PC-9 (cell line): ENCODE measurements at regions not wholly inside any gene's neighbourhood (a gene's known extent, or its start where the extent isn't known, plus 50 kb on each side); places are given as distances from the start of the nearest gene placed in this dataset.

Experiments used
- BruUV-seq: library from RNA; stranded (reverse); fragments of 400-500 nt; replicated peaks from 2 replicates; lab custom pipeline; 2021; lab: Mats Ljungman, UMichigan
- CTCF ChIA-PET: fragments of 300-600 bp; sonication (Branson Sonifier 250); formaldehyde crosslinking; loops from one replicate; lab custom pipeline; 2022; ENCODE audit warnings: antibody characterized with exemption; lab: Charles Lee
- POLR2A ChIA-PET: fragments of 300-600 bp; sonication (Branson Sonifier 250); formaldehyde crosslinking; loops from one replicate; lab custom pipeline; 2022; ENCODE audit warnings: antibody characterized with exemption; ENCODE audit not compliant: unreplicated experiment; lab: Charles Lee
- DNase-seq, 2 experiments: peaks; one replicate each; pipeline versions ENCODE4 v3.0.0 to v3.0.0-alpha.2; 2015 to 2022; ENCODE audit warnings: mixed read lengths in 1 of 2
- H2AFZ ChIP-seq: fragments of 200-600 bp; sonication (generic); 2 replicates; pipeline ENCODE4 v1.8.1; 2017; ENCODE audit warnings: antibody characterized with exemption
- H3F3A ChIP-seq: fragments of 200-600 bp; sonication (generic); 2 replicates; pipeline ENCODE4 v1.8.1; 2017; ENCODE audit warnings: antibody characterized with exemption, mild to moderate bottlenecking, low read depth; ENCODE audit not compliant: insufficient read depth
- H3K27ac ChIP-seq: fragments of 200-600 bp; sonication (generic); 2 replicates; pipeline ENCODE4 v1.6.1; 2016; ENCODE audit warnings: mixed run types
- H3K27me3 ChIP-seq: fragments of 200-600 bp; sonication (generic); 2 replicates; pipeline ENCODE4 v1.6.1; 2016; ENCODE audit warnings: low read depth, mixed run types; ENCODE audit not compliant: insufficient read depth
- H3K36me3 ChIP-seq: fragments of 200-600 bp; sonication (generic); 2 replicates; pipeline ENCODE4 v1.6.1; 2016; ENCODE audit warnings: low read depth, mixed run types
- H3K4me1 ChIP-seq: fragments of 200-600 bp; sonication (generic); replicated peaks from 2 replicates; pipeline ENCODE4 v1.6.1; 2016; ENCODE audit warnings: mixed run types; ENCODE audit not compliant: insufficient read depth
- H3K4me2 ChIP-seq: fragments of 200-600 bp; sonication (generic); 2 replicates; pipeline ENCODE4 v1.6.1; 2017; ENCODE audit warnings: mixed run types
- H3K4me3 ChIP-seq: fragments of 200-600 bp; sonication (generic); 2 replicates; pipeline ENCODE4 v1.6.1; 2016; ENCODE audit warnings: mixed run types
- H3K79me2 ChIP-seq: fragments of 200-600 bp; sonication (generic); 2 replicates; pipeline ENCODE4 v1.6.1; 2017; ENCODE audit warnings: low read depth, mixed run types
- H3K9me2 ChIP-seq: fragments of 200-600 bp; sonication (generic); 2 replicates; pipeline ENCODE4 v1.8.1; 2017; ENCODE audit warnings: mild to moderate bottlenecking; ENCODE audit not compliant: insufficient read depth
- H3K9me3 ChIP-seq: fragments of 200-600 bp; sonication (generic); 2 replicates; pipeline ENCODE4 v1.8.1; 2016; ENCODE audit warnings: low read depth; ENCODE audit not compliant: insufficient read depth
- H4K20me1 ChIP-seq: fragments of 200-600 bp; sonication (generic); 2 replicates; pipeline ENCODE4 v1.8.1; 2017; ENCODE audit not compliant: insufficient read depth
- EZH2 ChIP-seq: fragments of 200-600 bp; sonication (generic); IDR thresholded peaks from 2 replicates; pipeline ENCODE4 v1.8.0; 2017; ENCODE audit warnings: antibody characterized with exemption, low read depth
- intact Hi-C: fragments of 100-400 bp; cut with micrococcal nuclease; formaldehyde crosslinking; loops from one replicate; pipeline ENCODE4 v1.10.0; 2022; ENCODE audit not compliant: unreplicated experiment
- TF ChIP-seq, protein P1 (sequence below): fragments of 200-600 bp; sonication (generic); conservative IDR thresholded peaks from 2 replicates; pipeline ENCODE4 v1.6.1; 2017; ENCODE audit warnings: mixed run types, antibody characterized with exemption, mild to moderate bottlenecking, moderate library complexity

DNA sequence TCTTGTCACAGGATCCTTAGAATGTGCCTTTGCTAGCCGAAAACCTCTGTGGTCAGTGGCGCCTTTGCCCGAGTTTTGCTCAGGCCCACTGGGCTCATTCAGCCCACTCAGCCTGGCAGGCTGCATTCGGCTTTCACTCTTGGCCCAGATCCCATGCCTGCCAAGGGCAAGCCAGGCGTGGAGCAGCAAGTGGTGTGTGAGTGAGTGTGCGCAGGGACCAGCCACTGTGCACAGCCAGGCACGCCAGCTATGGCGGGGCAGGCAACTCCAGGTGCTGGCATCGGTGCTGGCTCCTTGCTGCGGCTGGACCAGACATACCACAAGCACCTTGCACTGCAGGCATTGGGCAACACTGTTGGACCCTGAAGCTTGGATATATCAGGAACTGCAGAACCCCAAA lies 1145.1 kb upstream of the NCAM2 start:
- no peak overlapping the region for H2AFZ ChIP-seq
- CTCF ChIA-PET = no interaction called here
- no peaks in the 10 kb centered on the region for H3K27me3 ChIP-seq
- POLR2A ChIA-PET = no interaction called here
- H3K4me2 ChIP-seq = no peak overlapping the region
- intact Hi-C loops = no loop called here
- no peaks in the 10 kb centered on the region for H3F3A ChIP-seq
- no peaks in the 10 kb centered on the region for H3K9me2 ChIP-seq
- H3K27ac ChIP-seq = no peak overlapping the region
- H3K79me2 ChIP-seq = no peaks in the 10 kb centered on the region
- no TSS peak for BruUV-seq
- H4K20me1 ChIP-seq = no peaks in the 10 kb centered on the region
- no peak overlapping the region for H3K4me3 ChIP-seq
- no peaks in the 10 kb centered on the region for H3K4me1 ChIP-seq
- no peak for DNase-seq
- no peaks in the 10 kb centered on the region; the same call in 1 of the 2 replicates for H3K9me3 ChIP-seq
- TF ChIP-seq, protein P1, sequence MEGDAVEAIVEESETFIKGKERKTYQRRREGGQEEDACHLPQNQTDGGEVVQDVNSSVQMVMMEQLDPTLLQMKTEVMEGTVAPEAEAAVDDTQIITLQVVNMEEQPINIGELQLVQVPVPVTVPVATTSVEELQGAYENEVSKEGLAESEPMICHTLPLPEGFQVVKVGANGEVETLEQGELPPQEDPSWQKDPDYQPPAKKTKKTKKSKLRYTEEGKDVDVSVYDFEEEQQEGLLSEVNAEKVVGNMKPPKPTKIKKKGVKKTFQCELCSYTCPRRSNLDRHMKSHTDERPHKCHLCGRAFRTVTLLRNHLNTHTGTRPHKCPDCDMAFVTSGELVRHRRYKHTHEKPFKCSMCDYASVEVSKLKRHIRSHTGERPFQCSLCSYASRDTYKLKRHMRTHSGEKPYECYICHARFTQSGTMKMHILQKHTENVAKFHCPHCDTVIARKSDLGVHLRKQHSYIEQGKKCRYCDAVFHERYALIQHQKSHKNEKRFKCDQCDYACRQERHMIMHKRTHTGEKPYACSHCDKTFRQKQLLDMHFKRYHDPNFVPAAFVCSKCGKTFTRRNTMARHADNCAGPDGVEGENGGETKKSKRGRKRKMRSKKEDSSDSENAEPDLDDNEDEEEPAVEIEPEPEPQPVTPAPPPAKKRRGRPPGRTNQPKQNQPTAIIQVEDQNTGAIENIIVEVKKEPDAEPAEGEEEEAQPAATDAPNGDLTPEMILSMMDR = no peak
- no peak for TF ChIP-seq EZH2
- H3K36me3 ChIP-seq = no peaks in the 10 kb centered on the region

DNA sequence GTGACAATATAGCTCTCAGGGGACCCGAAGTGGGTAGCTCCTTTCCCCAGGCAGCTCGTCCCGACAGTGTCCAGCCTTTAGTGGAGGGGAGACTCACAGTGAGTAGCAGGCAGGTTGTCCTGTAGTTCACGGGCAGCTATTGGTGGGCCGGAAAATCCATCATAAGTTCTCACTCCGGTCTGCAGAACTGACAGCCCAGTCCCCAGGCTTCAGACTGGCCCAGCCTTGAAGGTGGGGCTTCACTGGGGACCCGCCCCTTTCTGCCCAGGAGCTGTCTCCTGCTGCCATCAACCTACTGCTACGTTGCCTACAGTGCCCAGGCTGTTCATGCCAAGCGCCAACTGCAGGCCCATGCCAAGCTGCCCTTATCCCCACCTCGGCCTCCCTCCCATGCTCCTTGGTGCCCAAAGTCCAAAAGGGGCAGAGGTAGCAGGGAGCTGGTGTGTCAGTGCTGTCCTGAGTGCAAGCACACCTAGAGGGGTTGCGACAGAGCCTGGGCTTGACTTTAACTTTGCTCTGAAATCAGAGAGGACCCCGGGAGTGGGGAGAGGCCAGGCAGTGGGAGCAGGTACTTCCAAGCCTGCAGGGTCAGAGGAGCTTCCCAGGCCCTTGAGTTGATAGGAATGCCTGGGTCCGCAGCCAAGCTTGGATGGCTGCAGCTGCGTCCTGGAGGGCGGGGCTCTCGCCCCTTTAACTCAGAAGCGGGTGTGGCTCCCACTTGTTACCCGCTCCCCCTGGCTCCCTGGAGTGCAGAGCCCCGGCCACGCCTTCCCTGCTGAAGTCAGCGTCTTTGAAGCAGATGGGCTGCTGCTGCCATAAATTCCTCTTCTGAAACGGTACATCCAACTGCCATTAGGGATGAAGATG lies 1144.3 kb upstream of the NCAM2 start:
- ChIA-PET POLR2A (no interaction called here), CTCF (no interaction called here)
- Histone ChIP-seq H3K9me3 (no peaks in the 10 kb centered on the region; the same call in 1 of the 2 replicates), H3K36me3 (no peaks in the 10 kb centered on the region), H4K20me1 (no peaks in the 10 kb centered on the region), H3F3A (no peaks in the 10 kb centered on the region), H2AFZ (no peak overlapping the region), H3K4me1 (no peaks in the 10 kb centered on the region), H3K4me3 (no peak overlapping the region), H3K79me2 (no peaks in the 10 kb centered on the region), H3K27ac (no peak overlapping the region), H3K4me2 (no peak overlapping the region), H3K9me2 (no peaks in the 10 kb centered on the region), H3K27me3 (no peaks in the 10 kb centered on the region)
- DNase-seq = no peak
- intact Hi-C loops = no loop called here
- no TSS peak for BruUV-seq
- TF ChIP-seq, protein P1 = no peak
- TF ChIP-seq EZH2 = no peak

DNA sequence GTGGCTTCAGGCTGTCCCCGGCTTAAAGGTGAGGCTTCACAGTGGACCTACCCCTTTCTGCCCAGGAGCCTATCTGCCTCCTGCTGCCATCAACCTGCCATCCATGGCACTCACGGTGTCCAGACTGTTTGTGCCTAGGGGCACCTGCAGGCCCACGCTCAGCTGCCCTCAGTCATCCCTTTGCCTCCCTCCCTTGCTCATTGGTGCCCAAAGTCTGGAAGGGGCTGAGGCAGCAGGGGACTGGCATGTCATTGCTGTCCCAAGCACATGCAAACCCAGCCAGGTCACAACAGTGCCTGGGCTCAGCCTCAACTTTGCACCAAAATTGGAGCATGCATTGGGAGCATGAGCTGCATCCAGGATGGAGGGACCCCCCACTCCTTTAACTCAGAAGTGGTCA lies 1142.7 kb upstream of the NCAM2 start:
- no peak overlapping the region for H2AFZ ChIP-seq
- H3K9me2 ChIP-seq = no peaks in the 10 kb centered on the region
- H3K4me3 ChIP-seq = no peak overlapping the region
- no peaks in the 10 kb centered on the region for H4K20me1 ChIP-seq
- POLR2A ChIA-PET = no interaction called here
- no TSS peak for BruUV-seq
- no peaks in the 10 kb centered on the region for H3K79me2 ChIP-seq
- DNase-seq = no peak
- H3K4me1 ChIP-seq = no peaks in the 10 kb centered on the region
- no peaks in the 10 kb centered on the region for H3F3A ChIP-seq
- H3K9me3 ChIP-seq = no peaks in the 10 kb centered on the region; the same call in 1 of the 2 replicates
- H3K36me3 ChIP-seq = no peaks in the 10 kb centered on the region
- H3K4me2 ChIP-seq = no peak overlapping the region
- TF ChIP-seq, protein P1 = no peak
- no peak for TF ChIP-seq EZH2
- intact Hi-C loops = no loop called here
- no peaks in the 10 kb centered on the region for H3K27me3 ChIP-seq
- H3K27ac ChIP-seq = no peak overlapping the region
- CTCF ChIA-PET = no interaction called here
